ENCODE measurements at regions not wholly inside any gene's neighbourhood (a gene's known extent, or its start where the extent isn't known, plus 50 kb on each side); places are given as distances from the start of the nearest gene placed in this dataset.

GRCh38 chr10:53697038-53697437, 924.5 kb upstream of the MBL2 start:
- Mint-ChIP-seq H3K36me3 (ENCODE audit: low read depth) (no peaks in the 10 kb centered on the region), H3K27ac (no peak overlapping the region), H3K4me1 (ENCODE audit: low read depth) (no peaks in the 10 kb centered on the region), H3K4me3 (no peak overlapping the region), H3K27me3 (no peaks in the 10 kb centered on the region), H3K9me3 (peaks cover 10% of the 10 kb centered on the region)
- no peak for TF ChIP-seq CTCF (IDR thresholded peaks at IDR 0.05)
- CTCF ChIA-PET = no interaction called here
- ATAC-seq = no peak
- DNase-seq = no peak
- POLR2A ChIA-PET = no interaction called here
- intact Hi-C loops (cut with micrococcal nuclease) = no loop called here

DNA sequence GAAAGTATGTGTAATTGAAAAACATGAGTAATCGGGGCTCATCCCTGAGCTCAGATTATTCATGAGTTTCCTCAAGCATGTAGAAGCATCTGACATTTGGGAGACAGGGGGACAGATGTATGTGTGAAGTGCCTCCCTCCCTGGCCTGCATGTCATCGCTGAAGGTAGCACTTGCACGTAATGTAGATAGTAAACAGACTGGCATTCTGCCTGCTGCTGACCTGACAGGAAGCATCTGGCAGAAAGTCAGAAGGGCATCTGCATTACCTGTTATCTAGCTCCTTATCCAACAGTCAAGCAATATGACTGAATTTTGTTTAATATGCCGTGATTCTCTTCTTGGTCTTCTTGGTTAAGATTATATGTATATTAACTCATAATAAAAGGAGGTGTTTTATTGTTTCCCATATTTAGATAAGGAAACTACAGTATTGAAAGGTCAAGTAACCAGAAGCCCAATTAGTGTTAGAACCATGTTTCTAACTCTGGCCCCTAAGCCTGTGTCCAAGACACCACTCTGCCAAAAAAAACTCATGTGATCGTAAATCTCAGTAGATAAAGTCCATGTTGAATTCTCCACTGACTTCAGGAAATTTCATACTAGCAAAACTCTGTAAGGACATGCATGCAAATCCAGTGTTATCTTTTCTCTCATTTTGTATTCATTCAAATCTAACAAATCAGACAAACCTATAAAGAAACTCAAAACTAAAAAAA, 918.1 kb upstream of the MBL2 start:
- POLR2A ChIA-PET = no interaction called here
- no peak overlapping the region for H3K27ac Mint-ChIP-seq

GRCh38 chr10:53687800-53688199, 915.2 kb upstream of the MBL2 start:
- no peaks in the 10 kb centered on the region for H3K36me3 Mint-ChIP-seq (ENCODE audit: low read depth)
- intact Hi-C loops (cut with micrococcal nuclease) = no loop called here
- H3K4me1 Mint-ChIP-seq (ENCODE audit: low read depth) = no peaks in the 10 kb centered on the region
- ChIA-PET POLR2A (no interaction called here), CTCF (no interaction called here)
- DNase-seq (no peak), ATAC-seq (no peak)
- H3K27me3 Mint-ChIP-seq = no peaks in the 10 kb centered on the region
- H3K9me3 Mint-ChIP-seq = peaks cover 1% of the 10 kb centered on the region
- H3K27ac Mint-ChIP-seq = no peak overlapping the region
- no peak overlapping the region for H3K4me3 Mint-ChIP-seq
- TF ChIP-seq CTCF (IDR thresholded peaks at IDR 0.05) = no peak

More for the DNA sequence above, 918.1 kb upstream of the MBL2 start:
- DNase-seq (no peak), ATAC-seq (no peak)
- no peaks in the 10 kb centered on the region for H3K27me3 Mint-ChIP-seq
- intact Hi-C loops (cut with micrococcal nuclease) = no loop called here
- H3K4me1 Mint-ChIP-seq (ENCODE audit: low read depth) = no peaks in the 10 kb centered on the region
- CTCF ChIA-PET = no interaction called here
- H3K4me3 Mint-ChIP-seq = no peak overlapping the region
- no peak for TF ChIP-seq CTCF (IDR thresholded peaks at IDR 0.05)
- H3K36me3 Mint-ChIP-seq (ENCODE audit: low read depth) = no peaks in the 10 kb centered on the region
- peaks cover 5% of the 10 kb centered on the region for H3K9me3 Mint-ChIP-seq

- Mint-ChIP-seq H3K27me3 (no peaks in the 10 kb centered on the region), H3K9me3 (peaks cover 6% of the 10 kb centered on the region), H3K36me3 (ENCODE audit: low read depth) (no peaks in the 10 kb centered on the region), H3K4me1 (ENCODE audit: low read depth) (no peaks in the 10 kb centered on the region), H3K4me3 (no peak overlapping the region), H3K27ac (no peak overlapping the region)
- intact Hi-C loops (cut with micrococcal nuclease) = no loop called here
- ATAC-seq = no peak
- ChIA-PET POLR2A (no interaction called here), CTCF (no interaction called here)
- TF ChIP-seq CTCF (IDR thresholded peaks at IDR 0.05) = no peak
- DNase-seq = no peak
These were observed 910.3 kb upstream of the MBL2 start for GRCh38 chr10:53682885-53683284.

- intact Hi-C loops (cut with micrococcal nuclease) = no loop called here
- ChIA-PET POLR2A (no interaction called here), CTCF (no interaction called here)
- H3K4me1 Mint-ChIP-seq (ENCODE audit: low read depth) = no peaks in the 10 kb centered on the region
- no peak for DNase-seq
- ATAC-seq = no peak
- no peak for TF ChIP-seq CTCF (IDR thresholded peaks at IDR 0.05)
- H3K4me3 Mint-ChIP-seq = no peak overlapping the region
- H3K36me3 Mint-ChIP-seq (ENCODE audit: low read depth) = no peaks in the 10 kb centered on the region
- peaks cover 6% of the 10 kb centered on the region for H3K9me3 Mint-ChIP-seq
- no peaks in the 10 kb centered on the region for H3K27me3 Mint-ChIP-seq
- H3K27ac Mint-ChIP-seq = no peak overlapping the region
These were observed 909.9 kb upstream of the MBL2 start for GRCh38 chr10:53682458-53682857.
